GM19397 (cell line): ENCODE measurements at regions not wholly inside any gene's neighbourhood (a gene's known extent, or its start where the extent isn't known, plus 50 kb on each side); places are given as distances from the start of the nearest gene placed in this dataset.
"Not testable (repeated sequence)": the region's sequence is repeated elsewhere in the genome, so short reads cannot be mapped to it uniquely, and the experiment has no call there.

Source experiments
- ATAC-seq: cut with Tn5 transposase; IDR thresholded peaks from one replicate; pipeline ENCODE4 v1.9.1; 2021; ENCODE audit warnings: mild to moderate bottlenecking, moderate library complexity; ENCODE audit not compliant: unreplicated experiment

GRCh38 chrX:128992107-128992971, 531.0 kb downstream of the SMARCA1 start:
- ATAC-seq: no peak

- ATAC-seq: no peak
Measured at GRCh38 chrX:128975745-128976144, 547.5 kb downstream of the SMARCA1 start.

- no peak for ATAC-seq
Measured at GRCh38 chrX:128973033-128973432, 550.3 kb downstream of the SMARCA1 start.

GRCh38 chrX:128961290-128961689, 562.0 kb downstream of the SMARCA1 start:
- ATAC-seq: no peak

- ATAC-seq: not testable (repeated sequence)
Measured at GRCh38 chrX:128954697-128955096, 568.6 kb downstream of the SMARCA1 start.

GRCh38 chrX:128931071-128931470, 592.2 kb downstream of the SMARCA1 start:
- no peak for ATAC-seq

GRCh38 chrX:128929271-128930057, 593.8 kb downstream of the SMARCA1 start:
- ATAC-seq: no peak

- ATAC-seq: no peak
Measured at GRCh38 chrX:128928636-128929035, 594.7 kb downstream of the SMARCA1 start.

- ATAC-seq: no peak
Measured at GRCh38 chrX:128927363-128927762, 595.9 kb downstream of the SMARCA1 start.

GRCh38 chrX:128906753-128907152, 616.5 kb downstream of the SMARCA1 start:
- no peak for ATAC-seq

GRCh38 chrX:128901018-128901417, 622.3 kb downstream of the SMARCA1 start:
- ATAC-seq: no peak

- no peak for ATAC-seq
Measured at GRCh38 chrX:128897621-128898020, 625.7 kb downstream of the SMARCA1 start.

GRCh38 chrX:128891554-128891953, 631.7 kb downstream of the SMARCA1 start:
- ATAC-seq: no peak

- no peak for ATAC-seq
Measured at GRCh38 chrX:128884430-128884829, 638.9 kb downstream of the SMARCA1 start.

GRCh38 chrX:128883650-128884049, 639.6 kb downstream of the SMARCA1 start:
- ATAC-seq: no peak

GRCh38 chrX:128870361-128870760, 652.9 kb downstream of the SMARCA1 start:
- no peak for ATAC-seq

- no peak for ATAC-seq
Measured at GRCh38 chrX:128862557-128862956, 660.7 kb downstream of the SMARCA1 start.

- no peak for ATAC-seq
Measured at GRCh38 chrX:128848374-128848773, 674.9 kb downstream of the SMARCA1 start.

- ATAC-seq: no peak
Measured at GRCh38 chrX:128846385-128846784, 676.9 kb downstream of the SMARCA1 start.

GRCh38 chrX:128818690-128819089, 704.6 kb downstream of the SMARCA1 start:
- no peak for ATAC-seq

GRCh38 chrX:128816919-128817318, 706.4 kb downstream of the SMARCA1 start:
- ATAC-seq: no peak

GRCh38 chrX:128807367-128807766, 715.9 kb downstream of the SMARCA1 start:
- no peak for ATAC-seq
